Hematopoietic multipotent progenitor cell treated with erythropoietin and hydrocortisone succinate and interleukin-3 and kit ligand, for 4 days (in vitro differentiated cells): ENCODE measurements at regions not wholly inside any gene's neighbourhood (a gene's known extent, or its start where the extent isn't known, plus 50 kb on each side); places are given as distances from the start of the nearest gene placed in this dataset.

Experiments
- DNase-seq: peaks from one replicate; pipeline ENCODE4 v3.0.0-alpha.2; 2015

GRCh38 chr10:75347186-75347585, 54.4 kb downstream of the ZNF503 start:
- no peak for DNase-seq

- no peak for DNase-seq
Observed at GRCh38 chr10:75345738-75346137, 55.8 kb downstream of the ZNF503 start.

- no peak for DNase-seq
Observed at GRCh38 chr10:75344170-75344569, 57.4 kb downstream of the ZNF503 start.

- no peak for DNase-seq
Observed at GRCh38 chr10:75342397-75342796, 59.2 kb downstream of the ZNF503 start.

- no peak for DNase-seq
Observed at GRCh38 chr10:75335983-75336382, 65.6 kb downstream of the ZNF503 start.

GRCh38 chr10:75335191-75335590, 66.4 kb downstream of the ZNF503 start:
- no peak for DNase-seq

GRCh38 chr10:75334720-75335119, 66.8 kb downstream of the ZNF503 start:
- no peak for DNase-seq

- no peak for DNase-seq
Observed at GRCh38 chr10:75332081-75332480, 69.5 kb downstream of the ZNF503 start.

GRCh38 chr10:75331081-75331480, 70.5 kb downstream of the ZNF503 start:
- no peak for DNase-seq

- no peak for DNase-seq
Observed at GRCh38 chr10:75329190-75329745, 72.3 kb downstream of the ZNF503 start.

- DNase-seq: no peak
Observed at GRCh38 chr10:75326306-75326705, 75.3 kb downstream of the ZNF503 start.

GRCh38 chr10:75319274-75319673, 82.3 kb downstream of the ZNF503 start:
- DNase-seq: no peak

GRCh38 chr10:75314570-75314969, 78.8 kb upstream of the COMTD1 start:
- DNase-seq: no peak

GRCh38 chr10:75312440-75312839, 76.7 kb upstream of the COMTD1 start:
- DNase-seq: no peak

- no peak for DNase-seq
Observed at GRCh38 chr10:75305675-75306074, 69.9 kb upstream of the COMTD1 start.

- no peak for DNase-seq
Observed at GRCh38 chr10:75304741-75305390, 69.1 kb upstream of the COMTD1 start.

- no peak for DNase-seq
Observed at GRCh38 chr10:75304313-75304712, 68.6 kb upstream of the COMTD1 start.

- no peak for DNase-seq
Observed at GRCh38 chr10:75303045-75303777, 67.5 kb upstream of the COMTD1 start.

- no peak for DNase-seq
Observed at GRCh38 chr10:75302029-75302428, 66.3 kb upstream of the COMTD1 start.

- DNase-seq: no peak
Observed at GRCh38 chr10:75297021-75297599, 61.4 kb upstream of the COMTD1 start.

- no peak for DNase-seq
Observed at GRCh38 chr10:75295868-75296441, 60.2 kb upstream of the COMTD1 start.

GRCh38 chr10:75294866-75295701, 59.3 kb upstream of the COMTD1 start:
- peak; percentile 82 for DNase-seq

GRCh38 chr10:75294518-75294865, 58.7 kb upstream of the COMTD1 start:
- DNase-seq: no peak
